ENCODE measurements at regions not wholly inside any gene's neighbourhood (a gene's known extent, or its start where the extent isn't known, plus 50 kb on each side); places are given as distances from the start of the nearest gene placed in this dataset.

GRCh38 chr7:52851547-52851946 is 183.9 kb upstream of the POM121L12 start:
- no peak for TF ChIP-seq CTCF (conservative IDR thresholded peaks at IDR 0.05 in 1 of 2, IDR thresholded peaks at IDR 0.05 in 1 of 2; ENCODE audit: extremely low read depth in 1 of 2, insufficient read depth in 1 of 2, low read depth in 1 of 2, low read length in 2 of 2)
- no peak for TF ChIP-seq EZH2 (IDR thresholded peaks at IDR 0.05; ENCODE audit: borderline replicate concordance, low read length)

Data from mammary epithelial cell (primary cell).